ENCODE measurements at regions not wholly inside any gene's neighbourhood (a gene's known extent, or its start where the extent isn't known, plus 50 kb on each side); places are given as distances from the start of the nearest gene placed in this dataset.
"Not testable (repeated sequence)": the region's sequence is repeated elsewhere in the genome, so short reads cannot be mapped to it uniquely, and the experiment has no call there.

DNA sequence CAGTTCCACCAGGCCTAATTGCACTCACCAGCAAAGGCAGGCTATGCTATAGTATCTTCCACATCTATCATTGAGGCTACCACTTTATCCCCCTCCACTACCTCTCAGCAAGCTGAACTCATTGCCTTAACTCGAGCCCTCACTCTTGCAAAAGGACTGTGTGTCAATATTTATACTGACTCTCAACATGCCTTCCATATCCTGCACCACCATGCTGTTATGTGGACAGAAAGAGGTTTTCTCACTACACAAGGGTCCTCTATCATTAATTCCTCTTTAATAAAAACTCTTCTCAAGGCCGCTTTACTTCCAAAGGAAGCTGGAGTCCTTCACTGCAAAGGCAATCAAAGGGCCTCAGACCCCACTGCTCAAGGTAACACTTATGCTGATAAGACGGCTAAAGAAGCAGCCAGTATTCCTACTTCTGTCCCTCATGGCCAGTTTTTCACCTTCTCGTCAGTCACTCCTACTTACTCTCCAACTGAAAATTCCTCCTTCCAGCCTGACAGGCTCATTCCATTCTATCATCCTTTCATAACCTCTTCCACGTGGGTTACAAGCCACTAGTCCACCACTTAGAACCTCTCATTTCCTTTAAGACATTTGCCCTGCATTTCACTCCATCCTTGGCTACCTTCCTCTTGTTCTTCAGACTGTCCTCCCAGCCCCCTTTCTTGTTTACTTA, 1110.9 kb upstream of the TMEM132C start:
- DNase-seq (ENCODE audit: low spot score), result not testable (repeated sequence)

GRCh38 chr12:127157501-127158366, 1109.2 kb upstream of the TMEM132C start:
- DNase-seq (ENCODE audit: low spot score), result not testable (repeated sequence)

GRCh38 chr12:127158385-127159061, 1108.4 kb upstream of the TMEM132C start:
- no peak for DNase-seq (ENCODE audit: low spot score)

DNA sequence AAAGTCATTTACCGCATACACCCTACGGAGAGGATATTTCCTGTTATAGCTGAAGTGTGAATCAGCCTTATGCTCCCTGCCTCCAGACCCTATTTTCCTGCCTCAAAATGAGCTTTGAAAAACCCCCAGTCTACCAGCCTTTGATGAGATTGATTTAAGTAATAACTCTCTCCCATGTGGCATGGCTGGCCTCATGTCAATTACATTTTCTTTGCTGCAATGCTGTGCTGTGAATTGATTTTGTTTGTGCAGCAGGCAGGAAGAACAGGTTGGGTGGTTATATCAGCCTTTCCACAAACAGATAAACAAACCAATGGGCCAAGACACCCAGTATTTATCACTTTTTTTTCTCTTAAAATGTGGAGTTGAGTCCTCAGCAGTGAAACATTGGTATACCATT, 1105.5 kb upstream of the TMEM132C start:
- no peak for DNase-seq (ENCODE audit: low spot score)

DNA sequence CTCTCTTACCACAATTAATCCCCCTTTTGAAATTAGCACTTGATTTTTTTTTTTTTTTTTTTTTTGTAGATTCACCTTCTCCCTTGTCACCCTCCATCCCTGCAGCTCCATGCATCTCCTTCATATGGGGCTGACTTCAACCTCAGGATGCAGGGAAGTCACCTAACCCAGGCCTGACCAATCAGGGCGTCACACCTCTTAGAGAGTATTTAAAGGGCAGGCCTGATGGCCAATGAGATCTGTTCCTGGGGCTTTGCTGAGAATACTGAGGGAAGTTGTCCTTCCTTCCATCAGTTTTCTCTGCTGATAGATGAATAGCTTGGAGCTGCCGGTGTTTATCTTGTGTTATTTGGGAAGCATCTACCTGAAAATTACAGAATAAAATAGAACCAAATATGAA, 1104.7 kb upstream of the TMEM132C start:
- no peak for DNase-seq (ENCODE audit: low spot score)

- no peak for DNase-seq (ENCODE audit: low spot score)
Observed at GRCh38 chr12:127162902-127163301, 1104.1 kb upstream of the TMEM132C start.

- DNase-seq (ENCODE audit: low spot score), result peak; percentile 79
Observed at GRCh38 chr12:127165567-127166392, 1101.2 kb upstream of the TMEM132C start.

DNA sequence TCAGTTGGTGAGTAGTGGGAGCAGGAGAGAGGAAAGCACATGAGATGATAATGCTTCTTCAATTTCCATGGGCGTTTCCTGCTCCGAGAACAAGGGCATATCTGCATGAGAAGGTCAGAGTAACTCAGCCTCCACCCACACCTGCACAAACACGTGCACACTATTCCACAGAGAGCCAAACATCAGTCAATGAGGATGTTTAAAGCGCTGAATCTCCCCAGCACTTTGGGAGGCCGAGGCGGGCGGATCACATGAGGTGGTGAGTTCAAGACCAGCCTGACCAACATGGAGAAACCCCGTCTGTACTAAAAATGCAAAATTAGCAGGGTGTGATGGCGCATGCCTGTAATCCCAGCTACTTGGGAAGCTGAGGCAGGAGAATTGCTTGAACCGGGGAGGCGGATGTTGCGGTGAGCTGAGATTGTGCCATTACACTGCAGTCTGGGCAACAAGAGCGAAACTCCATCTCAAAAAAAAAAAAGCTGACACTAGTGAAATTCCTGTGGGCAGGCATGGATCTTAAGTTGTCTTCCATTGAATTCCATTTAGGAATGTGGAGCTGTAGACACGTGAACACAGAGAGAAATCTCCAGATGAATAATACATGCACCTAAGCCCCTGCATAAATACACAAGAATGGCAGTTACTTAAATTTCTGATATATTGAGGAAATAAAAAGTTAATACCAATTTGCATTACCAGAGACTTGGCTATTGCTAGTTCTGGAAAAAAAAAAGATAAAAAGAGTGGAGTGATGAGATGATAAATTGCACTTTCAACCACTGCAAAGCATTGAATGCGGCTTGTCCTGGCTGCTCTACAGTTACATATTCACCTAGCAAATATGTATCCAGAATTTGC, 1097.4 kb upstream of the TMEM132C start:
- DNase-seq (ENCODE audit: low spot score), result no peak

DNA sequence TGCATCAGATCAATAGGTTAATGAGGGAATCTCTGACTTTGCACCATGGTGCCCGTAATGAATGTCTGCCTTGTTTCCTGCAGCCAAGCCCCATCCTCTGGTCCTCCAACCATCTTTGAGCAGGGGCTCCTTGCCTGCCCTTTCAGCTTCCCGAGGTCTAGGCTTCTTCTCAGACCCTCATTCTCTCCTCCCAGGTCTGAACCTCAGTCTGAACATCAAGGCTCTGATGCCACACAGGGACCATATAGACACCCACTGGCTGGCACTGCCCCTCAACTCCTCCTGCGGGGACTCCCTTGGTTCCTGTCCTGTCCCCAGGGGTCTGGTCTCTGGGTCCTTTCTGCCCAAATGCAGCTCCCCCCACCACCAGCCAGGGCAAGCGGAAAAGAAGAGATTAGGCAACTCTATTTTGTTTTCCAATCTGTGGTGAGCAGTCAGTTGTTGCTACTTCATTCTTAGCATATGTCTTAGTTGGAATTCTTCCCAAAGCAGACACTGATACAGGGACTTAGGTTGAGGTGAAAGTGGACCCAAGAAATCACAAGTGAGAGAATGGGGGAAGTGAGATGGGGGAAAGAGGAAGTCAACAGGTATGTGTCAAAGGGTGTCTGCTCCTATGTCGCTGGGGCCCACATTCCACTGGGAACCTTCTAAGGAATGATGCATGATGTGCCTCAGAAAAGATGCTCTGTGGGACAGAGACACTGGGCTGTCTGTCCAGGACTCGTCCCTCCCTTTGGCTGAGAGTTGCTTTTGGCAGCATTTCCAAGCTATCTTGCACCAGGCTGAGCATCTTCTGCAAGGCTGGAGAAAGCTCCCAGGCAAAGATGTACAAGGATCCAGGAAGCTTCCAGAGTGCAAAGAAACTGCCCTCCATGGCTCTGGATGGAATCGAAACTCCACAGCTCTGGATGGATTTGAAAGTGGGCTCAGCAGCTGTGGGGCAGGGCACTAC, 1096.5 kb upstream of the TMEM132C start:
- no peak for DNase-seq (ENCODE audit: low spot score)

DNA sequence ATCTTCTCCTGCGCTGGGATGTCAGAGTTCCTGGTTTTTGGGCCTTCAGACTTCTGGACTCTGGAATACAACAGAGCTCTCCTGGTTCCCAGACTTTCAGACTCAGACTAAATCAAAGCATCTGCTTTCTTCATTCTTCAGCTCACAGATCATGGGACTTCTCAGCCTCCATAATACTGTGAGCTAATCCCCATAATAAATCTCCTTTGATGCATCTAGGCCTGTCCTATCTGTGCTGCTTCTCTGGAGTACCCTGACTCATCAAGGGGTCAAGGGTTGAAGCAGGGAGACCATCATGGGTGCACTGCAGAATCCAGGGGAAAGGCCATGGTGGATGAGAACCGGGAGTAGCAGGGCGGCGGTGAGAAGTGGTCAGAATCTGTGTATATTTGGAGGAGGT, 1094.1 kb upstream of the TMEM132C start:
- no peak for DNase-seq (ENCODE audit: low spot score)

GRCh38 chr12:127173971-127174370, 1093.0 kb upstream of the TMEM132C start:
- not testable (repeated sequence) for DNase-seq (ENCODE audit: low spot score)

DNA sequence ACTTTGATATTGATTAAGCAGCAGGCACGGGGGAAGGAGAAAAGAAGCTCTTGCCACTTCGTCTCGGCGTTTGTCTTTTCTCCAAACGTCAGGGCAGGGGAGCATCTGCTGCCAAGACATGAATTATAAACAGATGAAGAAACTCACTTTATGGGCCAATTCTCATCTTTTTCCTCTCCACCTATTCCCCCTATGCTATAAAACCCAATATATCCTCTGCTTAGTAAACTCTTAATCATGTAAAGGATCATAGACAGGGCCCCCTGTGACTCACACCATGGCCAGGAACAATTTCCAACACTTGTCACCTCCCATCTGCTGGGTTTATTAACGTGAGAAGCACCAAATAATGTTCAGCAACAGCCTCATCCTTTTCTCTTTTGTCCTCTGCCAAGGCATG, 1092.1 kb upstream of the TMEM132C start:
- DNase-seq (ENCODE audit: low spot score), result no peak

DNA sequence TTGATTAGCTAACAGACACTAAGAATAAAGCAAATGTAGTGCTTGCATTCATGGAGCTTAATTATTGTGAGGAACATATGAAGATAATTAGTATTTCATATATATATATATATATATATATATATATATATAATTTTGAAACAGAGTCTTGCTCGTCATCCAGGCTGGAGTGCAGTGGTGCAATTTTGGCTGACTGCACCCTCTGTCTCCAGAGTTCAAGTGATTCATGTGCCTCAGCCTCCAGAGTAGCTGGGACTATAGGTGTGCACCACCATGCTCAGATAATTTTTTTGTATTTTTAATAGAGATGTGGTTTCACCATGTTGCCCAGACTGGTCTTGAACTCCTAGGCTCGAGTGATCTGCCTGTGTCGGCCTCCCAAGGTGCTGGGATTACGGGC, 1091.6 kb upstream of the TMEM132C start:
- DNase-seq (ENCODE audit: low spot score), result no peak

DNA sequence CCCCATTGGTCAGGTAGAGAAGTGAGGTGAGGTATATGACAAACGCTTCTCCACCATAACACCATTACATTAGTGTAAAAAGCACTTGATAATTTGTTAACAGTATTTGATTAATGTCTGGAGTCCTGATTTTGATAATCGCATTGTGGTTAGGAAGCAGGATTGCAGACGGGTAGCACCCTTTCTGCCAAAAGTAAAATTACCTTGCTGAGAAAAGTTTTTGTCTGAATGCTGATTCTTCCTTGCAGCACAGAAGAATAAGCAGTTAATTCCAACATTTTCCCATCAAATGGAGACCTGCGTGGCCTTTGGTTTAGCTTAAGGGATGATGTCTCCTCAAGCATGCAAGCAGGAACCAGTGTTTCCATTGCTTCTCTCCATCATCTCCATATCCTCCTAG, 1090.2 kb upstream of the TMEM132C start:
- no peak for DNase-seq (ENCODE audit: low spot score)

DNA sequence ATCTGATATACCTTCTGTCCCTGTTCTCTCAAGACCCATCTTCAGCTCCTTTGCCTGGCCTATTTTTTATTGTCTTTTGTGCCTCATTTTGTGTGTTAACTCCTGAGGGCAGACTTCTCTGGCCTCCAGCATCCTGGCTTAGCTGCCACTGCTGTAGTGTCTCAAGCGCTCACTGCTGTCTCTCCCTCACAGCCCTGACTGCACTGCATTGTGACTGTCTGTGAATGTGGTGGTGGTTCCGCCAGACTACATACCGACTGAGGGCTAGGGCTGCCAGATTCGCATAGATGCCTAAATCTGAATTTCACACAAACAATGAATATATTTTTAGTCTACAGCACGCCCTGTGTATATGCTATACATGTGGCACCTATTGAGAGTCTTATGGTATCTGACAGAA, 1088.9 kb upstream of the TMEM132C start:
- no peak for DNase-seq (ENCODE audit: low spot score)

DNA sequence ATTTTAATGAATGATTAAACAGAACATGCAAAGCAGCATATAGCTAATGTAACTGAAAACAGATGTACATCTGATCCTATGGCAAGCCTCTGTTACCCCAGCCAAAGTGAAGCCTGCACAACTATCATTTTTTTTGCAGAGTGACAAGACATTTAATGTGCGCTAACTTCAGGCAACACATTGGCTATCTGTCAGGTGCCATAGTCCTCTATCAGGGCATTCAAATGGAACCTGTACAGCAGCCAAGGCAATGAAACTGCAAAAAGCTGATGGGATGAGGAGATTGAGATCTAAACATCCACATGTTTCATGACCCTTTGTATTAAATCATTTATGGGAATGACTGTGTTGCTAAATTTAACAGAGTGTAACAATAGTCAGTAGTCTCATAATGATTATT, 1088.5 kb upstream of the TMEM132C start:
- no peak for DNase-seq (ENCODE audit: low spot score)

- no peak for DNase-seq (ENCODE audit: low spot score)
Observed at GRCh38 chr12:127179176-127179575, 1087.8 kb upstream of the TMEM132C start.

DNA sequence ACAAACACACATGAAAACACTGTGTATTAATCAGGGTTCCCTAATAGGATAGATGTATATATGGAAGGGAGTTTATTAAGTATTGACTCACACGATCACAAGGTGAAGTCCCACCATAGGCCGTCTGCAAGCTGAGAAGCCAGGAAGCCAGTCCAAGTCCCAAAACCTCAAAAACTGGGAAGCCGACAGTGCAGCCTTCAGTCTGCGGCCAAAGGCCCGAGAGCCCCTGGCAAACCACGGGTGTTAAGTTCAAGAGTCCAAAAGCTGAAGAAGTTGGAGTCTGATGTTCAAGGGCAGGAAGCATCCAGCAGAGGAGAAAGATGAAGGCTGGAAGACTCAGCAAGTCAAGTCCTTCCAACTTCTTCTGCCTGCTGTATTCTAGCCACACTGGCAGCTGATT, 1085.0 kb upstream of the TMEM132C start:
- no peak for DNase-seq (ENCODE audit: low spot score)

DNA sequence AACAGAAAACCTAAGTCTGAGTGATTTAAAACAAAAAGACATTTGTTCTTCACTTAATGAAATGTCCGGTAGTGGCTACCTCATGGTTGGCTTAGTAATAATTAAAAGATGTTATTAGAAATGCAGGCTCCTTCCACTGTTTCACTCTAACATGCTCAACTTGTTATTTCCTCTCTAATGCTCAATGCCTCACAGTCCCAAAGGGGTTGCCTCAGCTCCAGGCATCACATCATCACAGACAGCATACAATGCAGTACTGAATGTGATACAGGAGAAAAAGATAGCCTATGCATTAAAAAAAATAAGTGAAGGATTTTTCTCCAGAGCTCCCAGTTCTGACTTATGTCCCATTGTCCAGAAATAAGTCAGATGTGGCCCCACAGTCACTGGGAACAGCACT, 1077.0 kb upstream of the TMEM132C start:
- no peak for DNase-seq (ENCODE audit: low spot score)

DNA sequence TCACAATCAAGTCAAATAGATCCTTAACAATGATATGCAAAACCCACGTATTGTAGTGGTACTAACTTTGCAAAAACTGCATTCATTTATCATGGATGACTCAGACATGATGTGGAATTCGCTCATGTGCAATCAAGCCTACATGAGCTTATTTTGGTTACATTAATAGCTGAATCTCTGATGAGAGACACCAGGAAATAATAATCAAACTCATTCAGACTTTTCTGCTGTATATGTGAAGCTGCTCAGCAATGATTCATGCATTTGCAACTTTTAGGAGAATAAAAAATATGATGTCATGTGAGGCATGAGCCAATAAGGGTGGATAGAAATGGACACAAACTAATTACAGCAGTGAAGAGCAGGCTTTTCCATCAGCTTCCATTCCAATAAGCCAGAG, 1075.8 kb upstream of the TMEM132C start:
- DNase-seq (ENCODE audit: low spot score), result no peak
